Testis (tissue), 2 donors: ENCODE measurements at regions not wholly inside any gene's neighbourhood (a gene's known extent, or its start where the extent isn't known, plus 50 kb on each side); places are given as distances from the start of the nearest gene placed in this dataset.

Source experiments
- DNase-seq: peaks from one replicate; pipeline ENCODE4 v3.0.0-alpha.2; 2019
- H3K27ac ChIP-seq, 2 donors: fragments of 200-600 bp; sonication (generic); one replicate each; pipeline ENCODE4 v1.5.1; 2019
- H3K27me3 ChIP-seq: fragments of 200-600 bp; sonication (generic); one replicate; pipeline ENCODE4 v1.5.1; 2019
- H3K36me3 ChIP-seq: fragments of 200-600 bp; sonication (generic); one replicate; pipeline ENCODE4 v1.5.1; 2017; ENCODE audit warnings: low read depth; ENCODE audit errors: missing control alignments
- H3K4me1 ChIP-seq: fragments of 200-600 bp; sonication (generic); one replicate; pipeline ENCODE4 v1.5.1; 2019
- H3K4me3 ChIP-seq, 2 donors: fragments of 200-600 bp; sonication (generic); one replicate each; pipeline ENCODE4 v1.5.1; 2017 to 2019
- H3K9me3 ChIP-seq: fragments of 200-600 bp; sonication (generic); one replicate; pipeline ENCODE4 v1.5.1; 2017
- CTCF ChIP-seq, 3 experiments: fragments of 450-650 bp in 2 of 3; fragments of 200-600 bp in 1 of 3; sonication (generic) in 1 of 3; IDR thresholded peaks; one replicate each; pipeline ENCODE4 v1.5.1; 2016 to 2019; ENCODE audit warnings: antibody characterized with exemption in 3 of 3, mild to moderate bottlenecking in 2 of 3, moderate library complexity in 1 of 3
- POLR2A ChIP-seq: fragments of 450-650 bp; IDR thresholded peaks from one replicate; pipeline ENCODE4 v1.6.1; 2017; ENCODE audit warnings: antibody characterized with exemption, mild to moderate bottlenecking, moderate library complexity
- WGBS, 2 donors: methylation state at CpG; one replicate each; pipeline ENCODE4 v1.1.5; 2018; 5-methylcytosine and 5-hydroxymethylcytosine counted together
- intact Hi-C: fragments of 100-400 bp; cut with DNase I; formaldehyde crosslinking; loops from one replicate; pipeline ENCODE4 v1.15.1; 2023; ENCODE audit warnings: low total_unique reads

DNA sequence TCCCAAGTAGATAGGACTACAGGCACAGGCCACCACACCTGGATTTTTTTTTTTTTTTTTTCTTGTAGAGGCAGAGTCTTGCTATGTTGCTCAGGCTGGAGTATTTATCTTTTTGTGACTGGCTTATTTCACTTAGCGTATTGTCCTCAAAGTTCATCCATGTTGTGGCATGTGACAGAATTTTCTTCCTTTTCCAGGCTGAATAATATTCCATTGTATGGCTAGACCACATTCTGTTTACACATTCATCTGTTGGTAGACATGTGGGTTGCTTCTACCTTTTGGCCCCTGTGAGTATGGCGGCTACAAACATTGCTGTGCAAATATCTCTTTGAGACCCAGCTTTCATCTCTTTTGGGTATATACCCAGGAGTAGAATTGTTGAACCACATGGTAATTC, 160.2 kb upstream of the SMAD3 start:
- 95 to 97% methylated on average over 2 of the region's 2 CpGs for WGBS, 2 donors
- Histone ChIP-seq H3K27me3 (no peaks in the 10 kb centered on the region), H3K27ac (no peak overlapping the region), H3K4me1 (no peaks in the 10 kb centered on the region), H3K36me3 (no peaks in the 10 kb centered on the region), H3K9me3 (no peaks in the 10 kb centered on the region), H3K4me3 (no peak overlapping the region)
- intact Hi-C loops = no loop called here
- DNase-seq = no peak
- TF ChIP-seq POLR2A (no peak), CTCF (IDR thresholded peaks at IDR 0.05) (no peak)

DNA sequence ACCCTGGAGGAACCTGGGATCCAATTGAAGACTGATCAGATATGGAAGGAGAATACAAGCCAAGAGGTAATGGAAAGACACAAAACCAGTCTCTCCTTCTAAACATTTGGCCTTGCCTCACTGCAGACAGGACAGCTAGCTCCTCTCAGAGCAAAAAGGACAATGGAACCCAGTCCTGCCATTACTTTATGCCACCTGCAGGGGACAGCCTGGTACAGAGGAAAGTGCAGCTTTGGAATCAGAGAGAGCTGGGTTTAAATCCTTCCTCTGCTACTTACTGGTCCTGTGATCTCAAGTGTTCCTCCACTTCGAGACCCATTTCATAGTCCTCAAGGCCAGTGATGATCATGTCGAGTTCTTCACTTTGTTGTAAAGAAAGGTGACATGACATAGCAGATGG, 159.4 kb upstream of the SMAD3 start:
- no peaks in the 10 kb centered on the region for H3K36me3 ChIP-seq
- no peaks in the 10 kb centered on the region for H3K4me1 ChIP-seq
- H3K27ac ChIP-seq = no peak overlapping the region
- no peaks in the 10 kb centered on the region for H3K27me3 ChIP-seq
- no peaks in the 10 kb centered on the region for H3K9me3 ChIP-seq
- DNase-seq = no peak
- WGBS, 2 donors = 93 to 95% methylated on average over 2 of the region's 2 CpGs
- intact Hi-C loops = no loop called here
- H3K4me3 ChIP-seq = no peak overlapping the region
- TF ChIP-seq CTCF (IDR thresholded peaks at IDR 0.05) (no peak), POLR2A (no peak)

- Histone ChIP-seq H3K4me1 (no peaks in the 10 kb centered on the region), H3K9me3 (no peaks in the 10 kb centered on the region), H3K4me3 (no peak overlapping the region), H3K27me3 (no peaks in the 10 kb centered on the region), H3K27ac (no peak overlapping the region), H3K36me3 (no peaks in the 10 kb centered on the region)
- no peak for DNase-seq
- intact Hi-C loops = no loop called here
- WGBS, 2 donors = 88 to 91% methylated on average over 18 of the region's 18 CpGs
- TF ChIP-seq POLR2A (no peak), CTCF (IDR thresholded peaks at IDR 0.05) (no peak)
Observed at GRCh38 chr15:66906668-66907614, 158.5 kb upstream of the SMAD3 start.

- WGBS, 2 donors = 42 to 50% methylated on average over 9 of the region's 9 CpGs
- peak; percentile 26 for DNase-seq
- intact Hi-C loops = no loop called here
- Histone ChIP-seq H3K4me3 (no peak overlapping the region), H3K27me3 (no peaks in the 10 kb centered on the region), H3K36me3 (no peaks in the 10 kb centered on the region), H3K9me3 (no peaks in the 10 kb centered on the region), H3K4me1 (no peaks in the 10 kb centered on the region), H3K27ac (peak overlapping the region in 1 of 2 donors; percentile 30)
- TF ChIP-seq CTCF (IDR thresholded peaks at IDR 0.05) (no peak), POLR2A (no peak)
Observed at GRCh38 chr15:66907826-66908743, 157.3 kb upstream of the SMAD3 start.
